NCI-H1436 treated with DMSO at 0.1 percent for 48 hours (cell line): ENCODE measurements at regions not wholly inside any gene's neighbourhood (a gene's known extent, or its start where the extent isn't known, plus 50 kb on each side); places are given as distances from the start of the nearest gene placed in this dataset.
"Not testable (repeated sequence)": the region's sequence is repeated elsewhere in the genome, so short reads cannot be mapped to it uniquely, and the experiment has no call there.

Experiments used
- DNase-seq: peaks from one replicate; lab custom pipeline; 2025; lab: John Stamatoyannopoulos, UW

- DNase-seq, result no peak
These were observed 758.8 kb upstream of the CDH9 start for GRCh38 chr5:27797220-27797619.

- DNase-seq, result no peak
These were observed 749.8 kb upstream of the CDH9 start for GRCh38 chr5:27788184-27788583.

- no peak for DNase-seq
These were observed 745.9 kb upstream of the CDH9 start for GRCh38 chr5:27784317-27784716.

GRCh38 chr5:27778121-27778520 is 739.7 kb upstream of the CDH9 start:
- no peak for DNase-seq

- no peak for DNase-seq
These were observed 735.2 kb upstream of the CDH9 start for GRCh38 chr5:27773636-27774035.

GRCh38 chr5:27773166-27773565 is 734.8 kb upstream of the CDH9 start:
- no peak for DNase-seq

GRCh38 chr5:27769748-27770402 is 731.5 kb upstream of the CDH9 start:
- DNase-seq, result no peak

- DNase-seq, result no peak
These were observed 710.5 kb upstream of the CDH9 start for GRCh38 chr5:27748847-27749246.

GRCh38 chr5:27743383-27743979 is 705.1 kb upstream of the CDH9 start:
- not testable (repeated sequence) for DNase-seq

GRCh38 chr5:27742805-27743204 is 704.4 kb upstream of the CDH9 start:
- DNase-seq, result no peak

- no peak for DNase-seq
These were observed 696.5 kb upstream of the CDH9 start for GRCh38 chr5:27734838-27735237.

GRCh38 chr5:27733237-27733636 is 694.9 kb upstream of the CDH9 start:
- no peak for DNase-seq

- DNase-seq, result no peak
These were observed 688.9 kb upstream of the CDH9 start for GRCh38 chr5:27727254-27727653.

- no peak for DNase-seq
These were observed 684.0 kb upstream of the CDH9 start for GRCh38 chr5:27722337-27722736.

- DNase-seq, result no peak
These were observed 670.1 kb upstream of the CDH9 start for GRCh38 chr5:27708534-27708933.

- no peak for DNase-seq
These were observed 668.4 kb upstream of the CDH9 start for GRCh38 chr5:27706832-27707231.

GRCh38 chr5:27705661-27706060 is 667.3 kb upstream of the CDH9 start:
- DNase-seq, result no peak

- DNase-seq, result no peak
These were observed 663.8 kb upstream of the CDH9 start for GRCh38 chr5:27701931-27702903.

- no peak for DNase-seq
These were observed 662.1 kb upstream of the CDH9 start for GRCh38 chr5:27700526-27700925.

GRCh38 chr5:27682600-27682999 is 644.2 kb upstream of the CDH9 start:
- DNase-seq, result no peak

- DNase-seq, result no peak
These were observed 614.1 kb upstream of the CDH9 start for GRCh38 chr5:27652505-27652904.

- no peak for DNase-seq
These were observed 600.7 kb upstream of the CDH9 start for GRCh38 chr5:27639005-27639612.
